Fibroblast of skin of right quadriceps (primary cell): ENCODE measurements at regions not wholly inside any gene's neighbourhood (a gene's known extent, or its start where the extent isn't known, plus 50 kb on each side); places are given as distances from the start of the nearest gene placed in this dataset.

ENCODE experiments used
- DNase-seq: peaks from one replicate; pipeline ENCODE4 v3.0.0-alpha.2; 2013

DNA sequence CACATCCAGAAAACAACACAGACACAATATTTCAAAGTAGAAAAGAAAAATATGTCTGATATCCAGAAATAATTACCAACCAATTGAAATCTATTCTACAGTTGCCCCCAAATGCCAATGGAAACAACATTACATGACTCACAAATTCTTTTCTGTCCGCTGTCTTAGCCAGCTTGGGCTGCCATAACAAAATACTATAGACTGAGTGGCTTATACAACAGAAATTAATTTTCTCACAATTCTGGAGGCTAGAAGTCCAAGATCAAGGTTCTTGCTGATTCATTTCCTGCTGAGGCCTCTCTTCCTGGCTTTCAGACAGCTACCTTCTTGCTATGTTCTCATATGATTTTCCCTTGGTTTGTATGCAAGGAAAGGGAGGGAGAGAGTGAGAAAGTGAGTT lies 698.1 kb downstream of the DHX35 start:
- DNase-seq = peak; percentile 76

DNA sequence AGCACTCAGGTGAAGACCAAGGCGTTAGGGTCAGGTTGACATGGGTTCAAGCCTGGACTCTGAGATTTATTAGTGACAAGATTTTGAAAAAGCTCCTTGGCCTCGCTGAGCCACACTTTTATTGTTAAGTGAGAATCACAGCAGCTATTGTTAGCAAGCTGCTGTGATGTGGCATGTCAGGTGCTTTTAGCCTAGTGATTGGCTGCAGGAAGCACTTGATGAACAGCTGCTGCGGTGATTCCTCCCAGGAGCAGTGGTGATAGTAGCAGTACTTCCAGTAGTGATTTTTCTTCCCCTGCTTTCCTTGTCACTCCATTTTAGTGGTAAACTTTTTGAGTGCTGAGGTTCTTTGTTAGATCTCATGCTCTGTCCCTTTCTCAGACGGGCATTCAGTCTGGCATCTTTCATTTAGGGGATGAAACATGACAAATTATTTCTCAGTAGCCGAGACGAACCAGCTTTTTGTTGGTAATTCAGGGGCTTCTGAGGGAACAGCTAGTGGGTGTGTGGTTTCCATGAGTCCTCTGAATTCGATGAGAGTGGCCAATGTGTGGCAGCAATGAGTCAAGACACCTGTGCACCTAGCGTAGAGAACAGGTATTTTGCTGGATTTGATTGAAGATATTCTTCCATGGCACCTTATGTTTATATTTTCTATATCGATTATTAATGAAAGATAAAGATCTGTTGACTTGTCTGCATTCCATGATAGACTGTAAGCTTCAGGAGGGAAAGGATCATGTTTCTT lies 696.7 kb downstream of the DHX35 start:
- no peak for DNase-seq

DNA sequence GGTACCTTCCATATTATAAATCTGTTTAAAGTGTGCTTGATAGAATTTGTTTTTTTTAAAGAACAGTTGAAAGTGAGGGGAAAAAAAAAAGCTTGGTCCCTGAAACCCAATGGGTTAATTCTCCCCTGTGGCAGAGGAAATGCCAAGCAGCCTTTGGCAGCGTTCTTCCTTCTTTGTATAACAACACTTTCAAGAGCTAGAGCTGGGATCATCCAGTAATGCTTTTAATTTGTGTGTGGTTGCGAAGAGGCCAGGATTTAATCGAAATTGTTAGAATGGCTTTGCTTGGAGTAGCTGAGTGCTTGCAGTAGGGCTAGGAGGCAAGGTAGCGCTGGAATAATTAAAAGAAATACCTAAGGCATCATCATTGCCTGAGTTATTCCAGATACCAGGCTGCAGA lies 692.0 kb downstream of the DHX35 start:
- no peak for DNase-seq

DNA sequence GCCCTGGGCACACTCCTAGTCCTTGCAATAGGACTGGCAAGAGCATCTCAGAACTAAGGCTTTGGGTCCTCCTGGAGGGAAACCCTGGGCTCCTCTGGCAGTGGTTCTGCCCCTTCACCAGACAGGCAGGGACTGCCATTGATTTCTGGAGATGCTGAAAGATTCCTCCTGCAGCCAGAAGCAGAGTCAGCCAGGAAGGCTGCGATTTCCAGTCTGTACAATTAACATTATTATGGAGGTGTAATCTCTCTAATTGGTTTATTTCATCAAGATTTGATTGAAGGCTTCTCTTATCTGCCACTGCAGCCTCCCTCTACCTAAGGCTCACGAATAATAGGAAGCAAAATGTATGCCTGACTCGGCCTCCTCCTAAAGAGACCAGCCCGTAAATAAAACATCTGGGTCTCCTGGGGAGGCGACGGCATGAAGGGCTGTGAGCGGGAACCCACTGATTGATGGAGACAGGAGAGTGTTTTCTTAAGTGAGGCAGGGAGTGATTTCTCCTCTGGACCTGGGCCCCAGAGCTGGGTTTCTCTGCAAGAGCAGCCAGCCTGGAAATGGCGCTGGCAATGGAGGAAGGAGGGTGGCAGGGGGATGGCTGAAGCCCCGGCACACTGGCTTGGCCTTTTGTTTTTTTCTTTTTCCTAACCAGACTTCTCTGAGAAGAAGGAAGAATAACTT lies 689.6 kb downstream of the DHX35 start:
- DNase-seq = no peak

DNA sequence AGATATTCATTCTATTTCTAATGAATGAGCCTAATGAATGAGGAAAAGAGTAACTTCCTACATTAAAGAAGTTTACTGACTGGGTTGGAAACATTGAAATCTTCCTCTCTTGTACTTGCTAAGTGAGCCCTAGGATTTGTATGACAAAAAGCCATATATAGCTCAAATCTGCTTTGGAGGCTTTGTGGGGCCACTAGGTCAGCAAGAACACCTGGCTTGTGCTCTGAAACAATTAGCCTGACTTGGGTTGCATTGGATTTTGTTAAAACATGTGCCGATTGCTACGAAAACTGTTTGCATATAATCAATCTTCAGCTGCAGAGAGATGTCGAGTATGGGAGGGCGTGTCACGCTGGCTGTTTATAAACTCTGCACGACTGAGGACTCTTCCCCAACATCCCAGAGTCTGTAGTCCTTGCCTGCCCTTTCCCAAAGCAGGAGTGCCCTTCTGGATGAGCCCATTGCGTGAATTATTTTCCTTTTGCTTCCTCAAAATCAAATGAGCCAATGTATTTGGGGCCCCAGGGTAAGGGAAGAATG lies 684.8 kb downstream of the DHX35 start:
- DNase-seq = no peak

DNA sequence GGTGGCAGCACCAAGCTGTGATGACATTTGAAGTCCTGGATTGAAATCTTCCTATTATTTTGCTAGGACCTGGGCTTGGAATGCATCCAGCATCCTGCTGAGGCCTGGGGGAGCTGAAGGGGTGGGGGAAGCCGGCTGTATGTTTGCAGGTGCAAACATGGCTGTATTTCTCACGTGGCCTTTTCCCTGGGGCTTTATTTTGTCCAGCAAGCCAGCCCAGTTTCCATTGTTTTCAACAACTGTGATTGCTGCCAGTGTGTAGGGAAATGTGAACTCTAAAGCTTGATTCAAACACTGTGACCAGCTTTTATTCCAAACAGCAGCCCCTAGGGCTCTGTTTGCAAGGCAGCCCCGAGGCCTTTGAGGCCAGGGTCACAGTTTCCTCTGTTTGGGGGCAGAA lies 683.0 kb downstream of the DHX35 start:
- no peak for DNase-seq

DNA sequence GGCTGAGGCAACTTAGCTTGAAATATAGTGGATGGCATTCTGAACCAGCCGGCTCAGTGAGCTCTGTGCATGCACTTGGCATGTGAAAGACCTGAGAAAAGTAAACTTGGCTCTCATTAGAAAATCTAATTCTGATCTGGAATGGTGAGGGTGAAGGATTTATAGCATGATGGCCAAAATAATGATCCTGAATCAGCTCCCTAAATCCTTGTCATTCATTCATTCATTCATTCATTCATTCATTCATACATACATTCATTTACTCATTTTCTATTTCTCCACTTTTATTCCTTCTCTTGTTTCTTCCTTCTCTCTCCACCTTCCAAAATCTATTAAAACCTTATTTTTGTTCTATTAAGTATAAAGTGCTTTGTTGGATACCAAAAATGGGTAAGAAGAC lies 681.1 kb downstream of the DHX35 start:
- DNase-seq = no peak

DNA sequence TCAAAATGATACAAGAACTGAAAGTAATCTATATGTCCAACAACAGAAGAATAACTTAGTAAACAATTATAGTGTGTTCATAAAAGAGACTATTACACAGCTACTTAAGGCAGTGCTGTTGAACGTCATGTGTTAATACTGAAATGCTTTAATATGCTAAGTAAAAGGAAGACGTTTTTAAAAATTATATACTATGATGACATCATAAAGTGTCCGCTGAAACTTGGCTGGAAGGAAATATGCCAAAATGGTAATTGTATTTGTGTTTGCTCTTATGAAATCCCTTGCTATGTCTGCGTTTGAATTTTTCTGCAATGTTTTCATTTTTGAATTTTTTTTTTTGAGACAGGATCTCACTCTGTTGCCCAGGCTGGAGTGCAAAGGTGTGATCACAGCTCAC lies 679.3 kb downstream of the DHX35 start:
- DNase-seq = no peak

DNA sequence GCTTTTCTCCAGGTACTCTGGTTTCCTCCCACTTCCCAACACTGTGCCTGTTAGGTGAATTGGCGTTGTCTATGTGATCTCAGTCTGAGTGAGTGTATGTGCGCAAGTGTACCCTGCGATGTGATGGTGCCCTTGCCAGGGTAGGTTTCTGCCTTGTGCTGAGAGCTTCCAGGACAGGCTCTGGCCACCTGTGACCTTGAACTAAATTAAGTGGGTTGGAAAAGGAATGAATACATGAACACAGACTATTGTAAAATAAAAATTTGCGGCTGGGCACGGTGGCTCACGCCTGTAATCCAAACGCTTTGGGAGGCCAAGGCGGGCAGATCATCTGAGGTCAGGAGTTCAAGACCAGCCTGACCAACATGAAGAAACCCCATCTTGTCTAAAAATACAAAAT lies 678.0 kb downstream of the DHX35 start:
- no peak for DNase-seq

DNA sequence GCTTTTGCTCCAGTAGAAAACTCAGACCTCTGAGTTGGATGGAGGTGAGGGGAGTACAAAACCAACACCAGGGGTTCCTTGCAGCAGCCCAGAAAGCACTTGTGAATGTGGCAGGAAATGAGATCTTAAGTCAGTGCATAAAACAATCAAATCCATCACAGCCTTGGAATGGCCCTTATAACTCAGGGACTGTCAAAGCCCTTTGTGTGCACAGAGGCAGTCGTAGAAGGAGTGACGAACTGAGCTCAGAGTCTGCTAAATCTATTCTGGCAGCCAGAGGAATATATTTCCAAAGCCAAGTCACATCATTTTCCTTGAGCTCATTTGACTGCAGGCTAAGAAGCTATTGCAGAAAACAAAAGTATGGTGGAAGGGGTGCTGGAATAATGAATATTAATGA lies 676.6 kb downstream of the DHX35 start:
- no peak for DNase-seq

DNA sequence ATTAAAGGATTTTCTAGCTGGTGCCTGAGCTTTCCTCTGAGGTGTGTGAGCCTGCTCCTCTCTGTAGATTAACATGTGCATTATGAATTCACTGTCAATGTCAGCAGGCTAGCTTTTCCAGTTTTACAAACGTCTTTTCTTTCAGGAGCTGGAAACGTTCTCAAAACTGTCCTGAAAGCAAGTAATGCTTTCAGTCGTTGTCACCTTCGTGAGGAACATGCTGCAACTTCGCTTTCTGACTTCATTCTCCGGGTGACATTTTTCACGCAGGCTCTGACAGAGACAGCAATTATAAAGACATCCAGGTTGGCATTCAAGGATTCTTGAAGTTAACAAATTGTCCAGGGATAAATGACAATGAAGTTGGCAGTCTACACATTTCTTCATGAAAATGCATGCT lies 671.5 kb downstream of the DHX35 start:
- no peak for DNase-seq

DNA sequence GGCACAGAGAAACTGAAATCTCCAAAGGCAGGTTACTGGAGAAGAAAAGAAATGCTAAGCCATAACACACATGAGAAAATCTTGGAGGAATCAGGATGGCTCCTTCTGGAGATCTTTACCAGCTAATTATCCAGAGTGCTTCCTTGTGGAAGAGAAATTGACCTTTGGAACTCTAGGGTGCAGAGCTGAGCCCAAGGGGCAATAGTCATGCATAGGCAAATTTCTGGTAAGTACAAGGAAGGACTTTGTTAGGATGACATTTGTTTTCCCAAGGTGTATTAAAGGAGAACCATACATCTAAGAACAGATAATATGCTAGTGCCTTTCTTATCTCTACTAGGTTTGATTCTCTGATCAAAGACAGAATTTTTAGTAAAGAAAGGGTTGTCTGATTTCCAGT lies 670.6 kb downstream of the DHX35 start:
- DNase-seq = no peak

DNA sequence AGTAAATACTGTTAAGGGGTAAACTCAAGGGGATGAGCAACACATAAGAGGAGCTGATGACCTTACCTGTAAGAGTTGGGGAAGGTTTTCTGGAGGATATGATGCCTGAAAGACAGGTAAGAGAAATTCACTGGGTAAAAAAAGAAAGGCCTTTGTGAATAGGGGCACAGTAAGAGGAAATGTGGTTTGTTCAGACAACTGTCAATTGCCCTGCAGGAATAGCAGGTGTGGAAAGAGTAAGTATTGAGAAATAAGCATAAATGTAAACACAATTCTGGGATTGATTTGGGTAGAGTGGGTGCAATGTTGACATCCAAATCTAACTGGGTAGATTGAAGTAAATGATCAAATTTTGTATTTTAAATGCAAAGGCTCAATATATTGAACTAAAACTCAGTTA lies 670.0 kb downstream of the DHX35 start:
- DNase-seq = no peak

DNA sequence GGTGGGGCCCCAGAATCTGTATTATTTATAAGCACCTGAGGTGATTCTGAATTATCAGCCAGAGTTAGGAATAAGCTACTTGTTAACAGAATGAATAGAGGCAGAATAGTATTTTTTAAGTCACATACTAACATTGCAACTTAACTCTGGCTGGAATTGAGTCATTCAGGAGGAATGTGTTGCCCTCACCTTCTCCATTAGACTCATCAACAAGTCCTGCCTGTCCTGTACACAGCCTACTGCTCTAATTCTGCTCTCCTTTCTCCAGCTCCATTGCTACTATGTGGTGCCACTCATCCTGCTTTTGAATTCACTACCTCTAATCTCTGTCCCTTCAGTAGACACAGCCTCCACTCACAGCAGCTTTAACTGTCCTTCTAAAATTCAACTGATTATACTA lies 669.4 kb downstream of the DHX35 start:
- peak; percentile 3 for DNase-seq

DNA sequence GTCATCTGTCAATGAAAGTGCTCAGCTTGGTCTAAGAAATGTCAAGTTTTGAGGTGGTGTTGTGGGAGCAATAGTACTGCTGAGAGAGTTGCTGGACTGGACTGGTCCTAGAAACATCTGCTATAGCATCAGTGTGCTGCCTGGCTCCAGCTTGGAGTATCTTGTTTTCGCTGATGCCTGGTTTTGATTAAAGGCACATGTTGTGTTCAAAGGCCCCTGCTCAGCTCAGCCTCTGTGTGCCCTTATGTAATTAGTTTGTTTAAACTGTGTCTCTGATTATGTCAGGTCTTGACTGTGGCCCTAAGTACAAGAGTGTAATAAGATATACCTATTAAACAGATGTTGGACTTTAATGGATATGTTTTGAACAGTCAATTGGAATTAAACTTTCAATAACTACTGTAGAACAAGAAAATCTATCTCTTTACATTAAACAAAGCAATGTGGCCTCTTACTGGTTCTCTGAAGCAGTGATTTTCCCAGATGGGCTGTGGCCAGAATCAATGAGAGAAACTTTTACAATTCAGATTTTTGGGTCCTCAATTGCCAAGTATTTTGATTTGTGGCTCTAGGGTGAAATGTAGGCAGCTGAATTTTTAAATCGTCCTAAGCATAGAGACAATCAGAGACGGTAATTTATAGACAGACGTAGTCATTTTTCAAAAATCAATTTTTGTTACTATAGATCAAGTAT lies 668.2 kb downstream of the DHX35 start:
- peak; percentile 1 for DNase-seq

DNA sequence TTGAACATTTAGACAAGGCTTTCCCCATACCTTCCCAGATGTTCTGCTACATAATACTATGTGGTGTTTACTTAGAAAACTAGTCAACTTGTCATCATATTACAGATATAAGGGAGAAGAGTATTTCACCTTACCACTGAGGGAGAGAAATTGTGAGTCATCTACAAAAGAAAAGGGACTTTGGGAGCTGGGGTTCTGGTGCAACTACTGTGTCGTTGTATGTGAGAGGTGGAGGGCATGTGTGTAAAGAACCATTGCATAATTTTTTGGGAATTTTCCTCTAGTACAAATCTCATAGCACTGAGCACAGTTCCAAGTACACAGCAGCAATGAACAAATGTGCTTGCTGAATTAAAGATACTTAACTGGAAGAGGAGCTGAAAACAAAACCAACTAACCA lies 665.6 kb downstream of the DHX35 start:
- no peak for DNase-seq

DNA sequence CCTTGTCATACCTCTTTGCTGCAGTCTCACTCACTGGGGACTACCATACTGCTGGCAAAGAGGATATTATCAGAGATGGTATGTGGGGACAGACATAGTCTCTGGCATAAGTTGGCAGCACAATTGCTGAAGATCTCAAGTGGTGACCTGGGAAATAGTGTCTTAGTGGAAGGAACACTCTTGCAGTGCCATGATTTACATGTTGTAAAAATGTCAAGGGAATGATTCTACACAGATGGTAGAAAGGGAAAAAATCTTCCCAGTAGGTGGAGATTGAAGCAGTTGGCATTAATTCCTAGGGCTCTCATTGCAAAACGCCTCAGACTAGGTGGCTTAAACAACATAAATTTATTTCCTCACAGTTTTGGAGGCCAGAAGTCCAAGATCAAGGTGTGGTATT lies 662.2 kb downstream of the DHX35 start:
- no peak for DNase-seq

DNA sequence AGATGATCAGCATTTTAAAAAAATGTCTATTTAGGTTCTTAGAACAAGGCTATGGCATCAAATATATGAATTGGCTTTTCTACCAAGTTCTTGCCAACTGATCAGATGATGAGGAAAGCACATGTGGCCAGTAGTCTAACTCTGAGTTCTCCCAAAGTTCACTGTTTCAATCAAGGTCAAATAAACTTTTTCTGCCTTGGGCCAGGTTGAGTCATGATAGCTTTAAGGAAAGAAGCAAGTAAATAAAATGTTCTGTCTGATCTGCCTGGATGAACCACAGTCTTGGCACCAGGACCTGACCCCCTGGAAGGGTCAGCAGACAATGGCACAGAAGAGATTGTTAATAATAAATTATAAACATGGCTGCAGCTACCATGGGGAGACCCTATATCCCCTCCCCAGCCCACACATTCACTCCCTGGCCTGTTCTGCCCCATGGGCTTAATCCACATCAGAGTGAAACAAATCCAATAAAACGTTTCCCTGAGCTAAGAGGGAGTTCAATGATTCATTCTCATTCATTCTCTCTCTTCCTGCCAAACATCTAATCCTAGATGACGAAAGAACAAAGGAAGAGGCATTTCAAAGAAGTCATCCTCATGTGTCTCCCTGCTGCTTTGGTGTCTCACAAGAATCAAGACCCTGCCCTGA lies 661.6 kb downstream of the DHX35 start:
- peak; percentile 27 for DNase-seq

DNA sequence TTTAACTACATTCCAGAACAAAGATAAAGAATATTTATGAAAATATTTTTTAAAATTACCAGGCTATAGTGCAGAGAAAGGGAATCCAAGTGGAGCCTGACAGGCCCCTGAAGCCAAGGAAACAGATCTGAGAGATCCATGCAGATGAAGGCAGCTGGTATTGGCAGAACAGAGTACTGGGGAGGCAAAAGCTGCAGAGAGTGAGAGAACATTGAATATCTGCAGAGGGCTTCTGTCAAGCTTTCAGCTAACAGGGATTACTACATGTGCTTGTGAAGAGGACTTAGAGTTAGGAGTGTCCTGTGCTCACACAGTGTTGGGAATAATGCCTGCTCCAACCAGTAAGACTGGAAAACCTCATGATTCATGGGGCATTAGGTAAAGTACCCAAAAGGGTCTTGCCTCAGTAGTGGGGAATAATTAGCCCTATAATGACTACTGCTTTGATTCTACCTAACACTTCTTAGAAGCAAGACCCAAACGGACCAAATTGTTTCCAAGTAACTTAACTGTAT lies 657.2 kb downstream of the DHX35 start:
- no peak for DNase-seq

DNA sequence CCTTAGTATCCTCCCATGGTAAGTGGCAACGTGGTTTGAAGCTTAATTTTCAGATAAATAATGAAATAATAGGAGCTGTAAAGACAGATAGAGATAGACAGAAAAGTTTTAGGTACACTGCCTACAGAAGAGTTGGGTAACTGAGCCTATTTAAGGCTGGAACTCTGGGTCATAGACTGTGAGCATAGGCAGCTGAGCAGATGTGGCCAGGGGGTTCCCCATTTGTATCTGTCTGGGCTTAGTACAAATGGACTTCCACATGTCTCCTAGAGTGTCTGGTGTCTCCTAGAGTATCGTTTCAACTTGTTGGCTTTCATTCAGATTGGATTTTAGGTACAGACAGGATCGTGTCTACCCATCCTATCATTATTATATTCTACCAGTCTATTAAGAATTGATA lies 649.8 kb downstream of the DHX35 start:
- DNase-seq = no peak

DNA sequence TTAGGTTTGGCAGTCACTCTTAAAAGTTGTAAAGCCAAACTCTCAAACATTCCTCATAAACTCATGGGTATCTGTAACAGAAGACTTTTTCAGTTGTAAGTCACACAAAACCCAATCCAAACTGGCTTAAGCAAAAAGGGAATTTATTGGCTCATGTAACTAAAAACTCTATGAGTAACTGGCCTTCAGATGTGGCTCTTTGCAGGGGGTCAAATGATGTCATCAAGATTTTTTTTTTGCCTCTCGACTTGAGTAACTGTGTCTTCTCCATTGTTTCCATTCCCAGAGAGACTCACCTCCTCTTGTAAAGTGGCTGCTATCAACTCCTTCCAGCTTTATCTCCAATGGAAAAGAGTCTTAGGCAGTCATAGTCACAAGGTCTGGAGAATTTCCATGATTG lies 645.0 kb downstream of the DHX35 start:
- DNase-seq = peak; percentile 65

DNA sequence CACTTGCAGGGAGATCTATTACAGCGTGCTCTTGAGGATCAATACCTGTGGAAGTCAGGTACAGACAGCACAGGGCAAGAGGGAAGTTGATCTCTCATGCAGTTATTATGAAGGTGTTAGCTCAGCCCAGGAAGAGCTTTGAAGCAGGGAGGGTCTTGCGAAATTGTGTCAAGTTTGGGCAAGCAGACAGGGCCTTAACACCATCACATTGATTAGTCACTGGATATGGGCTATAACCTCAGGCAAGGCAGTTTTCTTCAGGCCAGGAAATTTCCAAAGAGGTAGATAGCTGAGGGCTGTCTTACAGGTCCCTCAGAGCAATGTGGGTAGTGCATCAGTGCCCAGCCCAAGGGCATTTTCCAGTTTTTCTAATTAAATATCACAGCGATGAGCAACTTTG lies 643.8 kb downstream of the DHX35 start:
- no peak for DNase-seq

DNA sequence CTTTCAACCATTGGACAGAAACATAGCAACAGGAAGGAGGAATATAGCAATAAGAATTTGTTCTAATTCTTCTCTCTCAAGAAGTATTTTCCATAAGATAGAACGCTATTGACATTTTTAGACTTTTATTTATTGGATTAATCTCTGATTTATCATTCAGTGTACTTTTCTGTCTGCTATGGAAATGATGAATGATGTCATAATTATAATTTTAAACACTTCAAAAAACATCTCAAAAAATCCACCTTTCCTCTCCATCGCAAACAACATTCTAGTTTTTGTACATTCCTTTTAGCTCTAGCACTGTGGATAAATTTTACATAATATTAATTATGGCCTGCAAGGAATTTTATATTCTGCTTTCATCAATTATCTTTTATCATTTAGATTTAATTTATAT lies 643.2 kb downstream of the DHX35 start:
- DNase-seq = no peak
